OCI-LY7 (cell line): ENCODE measurements at regions not wholly inside any gene's neighbourhood (a gene's known extent, or its start where the extent isn't known, plus 50 kb on each side); places are given as distances from the start of the nearest gene placed in this dataset.

Source experiments
- BruUV-seq: library from RNA; stranded (reverse); fragments of 400-500 nt; replicated peaks from 2 replicates; lab custom pipeline; 2021; lab: Mats Ljungman, UMichigan
- CTCF ChIA-PET: fragments of 300-600 bp; sonication (Branson Sonifier 250); formaldehyde crosslinking; loops from one replicate; lab custom pipeline; 2022; ENCODE audit warnings: antibody characterized with exemption; ENCODE audit not compliant: unreplicated experiment; lab: Charles Lee
- POLR2A ChIA-PET: fragments of 300-600 bp; sonication (Branson Sonifier 250); formaldehyde crosslinking; loops from one replicate; lab custom pipeline; 2022; ENCODE audit warnings: antibody characterized with exemption; lab: Charles Lee
- DNase-seq: peaks from one replicate; pipeline ENCODE4 v3.0.0-alpha.2; 2015; ENCODE audit warnings: low spot score
- H2AFZ ChIP-seq: fragments of 200-600 bp; sonication (generic), shearing (Covaris generic); 2 replicates; pipeline ENCODE4 v1.6.1; 2014; ENCODE audit warnings: mild to moderate bottlenecking, antibody characterized with exemption, low read length, moderate library complexity
- H3K27ac ChIP-seq: fragments of 200-600 bp; sonication (generic); 2 replicates; pipeline ENCODE4 v1.5.1; 2014; ENCODE audit warnings: mixed run types, low read depth, mild to moderate bottlenecking, moderate library complexity, low read length, inconsistent platforms; ENCODE audit not compliant: poor library complexity, severe bottlenecking
- H3K36me3 ChIP-seq: fragments of 200-600 bp; sonication (generic); 2 replicates; pipeline ENCODE4 v1.6.1; 2014; ENCODE audit warnings: mild to moderate bottlenecking, antibody characterized with exemption, low read length, moderate library complexity, mixed read lengths; ENCODE audit not compliant: insufficient read depth
- H3K4me1 ChIP-seq: fragments of 200-600 bp; sonication (generic); 2 replicates; pipeline ENCODE4 v1.5.1; 2014; ENCODE audit warnings: mild to moderate bottlenecking, low read length; ENCODE audit not compliant: insufficient read depth, poor library complexity, severe bottlenecking
- H3K4me2 ChIP-seq: fragments of 200-600 bp; sonication (generic); 2 replicates; pipeline ENCODE4 v1.6.1; 2014; ENCODE audit warnings: mild to moderate bottlenecking, low read length
- H3K4me3 ChIP-seq: fragments of 200-600 bp; sonication (generic); 2 replicates; pipeline ENCODE4 v1.5.1; 2014; ENCODE audit warnings: mild to moderate bottlenecking, low read depth, low read length; ENCODE audit not compliant: poor library complexity, severe bottlenecking
- H3K79me2 ChIP-seq: fragments of 200-600 bp; sonication (generic); 2 replicates; pipeline ENCODE4 v1.6.1; 2016; ENCODE audit warnings: low read depth, mild to moderate bottlenecking, low read length, moderate library complexity, mixed read lengths; ENCODE audit not compliant: insufficient read depth
- H3K9me2 ChIP-seq: fragments of 200-600 bp; sonication (generic); 2 replicates; pipeline ENCODE4 v1.6.1; 2016; ENCODE audit warnings: mild to moderate bottlenecking, low read length, mixed read lengths; ENCODE audit not compliant: insufficient read depth
- H3K9me3 ChIP-seq: fragments of 200-600 bp; sonication (generic); 2 replicates; pipeline ENCODE4 v1.6.1; 2014; ENCODE audit warnings: mild to moderate bottlenecking, mixed run types, low read length, mixed read lengths
- H4K20me1 ChIP-seq: fragments of 200-600 bp; sonication (generic); 2 replicates; pipeline ENCODE4 v1.6.1; 2014; ENCODE audit warnings: mild to moderate bottlenecking, antibody characterized with exemption, low read length, moderate library complexity, mixed read lengths; ENCODE audit not compliant: insufficient read depth
- EZH2phosphoT487 ChIP-seq: fragments of 200-600 bp; sonication (generic); IDR thresholded peaks from 2 replicates; pipeline ENCODE4 v1.6.1; 2018; ENCODE audit warnings: low read depth, borderline replicate concordance, mild to moderate bottlenecking, mixed run types, antibody characterized with exemption, low read length, moderate library complexity, mixed read lengths
- intact Hi-C: fragments of 100-400 bp; cut with micrococcal nuclease; formaldehyde crosslinking; loops from one replicate; pipeline ENCODE4 v1.10.0; 2022; ENCODE audit not compliant: unreplicated experiment
- TF ChIP-seq, protein P1 (sequence below): fragments of 200-600 bp; sonication (generic); conservative IDR thresholded peaks from 2 replicates; pipeline ENCODE4 v1.5.1; 2014; ENCODE audit warnings: mild to moderate bottlenecking, antibody characterized with exemption, low read length, moderate library complexity, mixed read lengths

DNA sequence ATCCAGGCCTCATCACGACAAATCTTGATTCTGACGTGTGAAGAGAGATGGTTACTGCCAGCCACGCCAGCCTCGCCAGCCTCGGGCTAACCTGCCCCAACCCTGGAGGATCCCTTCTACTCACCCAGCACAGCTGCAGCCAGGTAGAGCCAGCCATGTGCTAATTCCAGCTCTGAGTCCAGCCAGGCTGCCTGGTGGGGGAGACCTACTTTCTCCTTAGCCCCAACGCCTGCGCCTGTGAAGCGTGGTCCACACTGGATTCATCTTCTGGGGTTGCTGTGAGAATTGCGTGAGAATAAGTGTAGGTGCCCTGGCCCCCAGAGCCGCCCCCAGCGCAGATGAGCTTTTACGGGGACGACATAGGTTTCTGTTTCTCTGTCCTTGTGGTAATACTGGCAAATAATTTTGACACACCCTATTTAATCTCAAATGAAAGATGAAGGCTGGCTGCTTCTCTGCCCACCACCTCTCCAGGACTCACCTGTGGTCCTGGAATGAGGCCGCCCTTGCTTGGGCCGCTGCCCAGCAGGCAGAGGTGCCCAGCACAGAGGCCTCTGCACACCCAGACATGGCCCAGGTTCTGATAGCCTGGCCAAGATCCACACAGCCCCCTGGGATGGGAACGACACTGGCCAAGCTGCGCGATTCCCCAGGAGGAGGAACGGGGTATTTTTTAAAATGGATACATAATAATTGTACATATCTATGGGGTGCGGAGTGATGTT is 528.4 kb downstream of the TBC1D22A start:
- no TSS peak for BruUV-seq
- POLR2A ChIA-PET = no interaction called here

DNA sequence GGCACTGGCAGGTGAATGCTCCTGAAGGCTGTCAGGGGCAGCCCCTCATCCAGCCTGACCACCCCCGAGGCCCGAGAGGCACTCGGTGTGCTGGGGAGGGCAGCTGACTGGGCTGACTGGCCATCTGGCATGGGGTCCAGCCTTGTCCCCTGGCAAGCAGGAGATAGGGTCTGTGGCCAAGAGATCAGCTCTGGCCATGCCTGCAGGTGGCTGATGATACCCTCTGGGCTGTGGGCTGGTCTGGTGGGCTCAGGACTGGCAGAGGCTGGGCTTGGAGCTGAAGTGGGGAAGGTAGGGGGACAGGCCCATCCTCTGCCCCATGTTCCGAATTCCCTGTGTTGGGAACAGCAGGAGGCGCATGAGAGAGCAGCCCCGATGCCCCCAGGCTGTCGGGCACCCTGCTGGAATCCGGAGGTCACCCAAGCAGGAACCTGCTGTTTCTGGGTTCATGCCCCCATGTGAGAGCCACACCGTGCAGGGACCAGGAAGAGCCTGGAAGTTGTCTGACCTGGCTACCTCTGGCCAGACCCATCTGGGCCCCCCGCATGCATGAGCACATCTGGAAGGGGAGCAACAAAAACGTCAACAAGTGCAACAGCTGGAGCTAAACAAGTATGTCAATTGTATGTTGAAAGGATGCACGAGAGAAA is 527.0 kb downstream of the TBC1D22A start:
- H3K27ac ChIP-seq = no peak overlapping the region
- H3K4me2 ChIP-seq = no peak overlapping the region
- no peaks in the 10 kb centered on the region for H3K9me2 ChIP-seq
- no peaks in the 10 kb centered on the region for H3K9me3 ChIP-seq
- DNase-seq = no peak
- ChIA-PET CTCF (no interaction called here), POLR2A (interaction anchor here (0.7 kb wide), 1 partner anchor 246 kb away, joined by 3 read pairs; no protein-coding TSS in a partner anchor)
- no peaks in the 10 kb centered on the region for H3K79me2 ChIP-seq
- H3K4me3 ChIP-seq = no peak overlapping the region
- no peak for TF ChIP-seq EZH2phosphoT487
- TF ChIP-seq, protein P1, sequence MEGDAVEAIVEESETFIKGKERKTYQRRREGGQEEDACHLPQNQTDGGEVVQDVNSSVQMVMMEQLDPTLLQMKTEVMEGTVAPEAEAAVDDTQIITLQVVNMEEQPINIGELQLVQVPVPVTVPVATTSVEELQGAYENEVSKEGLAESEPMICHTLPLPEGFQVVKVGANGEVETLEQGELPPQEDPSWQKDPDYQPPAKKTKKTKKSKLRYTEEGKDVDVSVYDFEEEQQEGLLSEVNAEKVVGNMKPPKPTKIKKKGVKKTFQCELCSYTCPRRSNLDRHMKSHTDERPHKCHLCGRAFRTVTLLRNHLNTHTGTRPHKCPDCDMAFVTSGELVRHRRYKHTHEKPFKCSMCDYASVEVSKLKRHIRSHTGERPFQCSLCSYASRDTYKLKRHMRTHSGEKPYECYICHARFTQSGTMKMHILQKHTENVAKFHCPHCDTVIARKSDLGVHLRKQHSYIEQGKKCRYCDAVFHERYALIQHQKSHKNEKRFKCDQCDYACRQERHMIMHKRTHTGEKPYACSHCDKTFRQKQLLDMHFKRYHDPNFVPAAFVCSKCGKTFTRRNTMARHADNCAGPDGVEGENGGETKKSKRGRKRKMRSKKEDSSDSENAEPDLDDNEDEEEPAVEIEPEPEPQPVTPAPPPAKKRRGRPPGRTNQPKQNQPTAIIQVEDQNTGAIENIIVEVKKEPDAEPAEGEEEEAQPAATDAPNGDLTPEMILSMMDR = no peak
- BruUV-seq = no TSS peak
- H3K4me1 ChIP-seq = no peaks in the 10 kb centered on the region
- no peaks in the 10 kb centered on the region for H3K36me3 ChIP-seq
- H2AFZ ChIP-seq = no peak overlapping the region
- intact Hi-C loops = no loop called here
- no peaks in the 10 kb centered on the region for H4K20me1 ChIP-seq

More for the DNA sequence above, 528.4 kb downstream of the TBC1D22A start:
- intact Hi-C loops = no loop called here
- CTCF ChIA-PET = no interaction called here
- no peak overlapping the region for H3K4me2 ChIP-seq
- no peak overlapping the region for H3K27ac ChIP-seq
- no peak overlapping the region for H2AFZ ChIP-seq
- H3K9me3 ChIP-seq = no peaks in the 10 kb centered on the region
- no peaks in the 10 kb centered on the region for H3K4me1 ChIP-seq
- TF ChIP-seq, protein P1 = no peak
- no peak for TF ChIP-seq EZH2phosphoT487
- H4K20me1 ChIP-seq = no peaks in the 10 kb centered on the region
- no peak for DNase-seq
- H3K9me2 ChIP-seq = no peaks in the 10 kb centered on the region
- no peaks in the 10 kb centered on the region for H3K79me2 ChIP-seq
- no peak overlapping the region for H3K4me3 ChIP-seq
- H3K36me3 ChIP-seq = no peaks in the 10 kb centered on the region

DNA sequence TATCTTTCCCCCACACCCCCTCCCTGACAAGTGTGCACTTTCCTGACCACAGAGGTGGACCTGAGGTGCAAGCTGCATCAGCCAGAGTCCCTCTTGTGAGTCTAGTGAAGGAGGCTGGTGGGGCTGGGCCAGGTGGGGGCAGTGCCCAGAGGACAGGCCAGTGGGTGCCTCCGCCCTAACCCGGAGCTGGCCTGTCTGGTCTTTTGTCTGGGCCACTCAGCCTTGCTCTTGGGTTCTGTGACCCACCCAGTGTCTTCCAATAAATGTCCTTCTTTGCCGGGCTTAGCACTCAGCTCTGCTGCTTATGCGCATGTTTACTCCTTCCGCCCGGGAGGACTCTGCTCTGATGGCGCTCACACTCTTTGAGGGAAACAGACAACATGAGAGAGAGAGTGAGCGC is 526.2 kb downstream of the TBC1D22A start:
- H2AFZ ChIP-seq = no peak overlapping the region
- no peaks in the 10 kb centered on the region for H3K36me3 ChIP-seq
- BruUV-seq = no TSS peak
- H4K20me1 ChIP-seq = no peaks in the 10 kb centered on the region
- DNase-seq = no peak
- no peaks in the 10 kb centered on the region for H3K9me2 ChIP-seq
- no peaks in the 10 kb centered on the region for H3K4me1 ChIP-seq
- no peak overlapping the region for H3K4me3 ChIP-seq
- CTCF ChIA-PET = no interaction called here
- intact Hi-C loops = no loop called here
- POLR2A ChIA-PET = no interaction called here
- no peaks in the 10 kb centered on the region for H3K9me3 ChIP-seq
- H3K27ac ChIP-seq = no peak overlapping the region
- TF ChIP-seq, protein P1 = no peak
- TF ChIP-seq EZH2phosphoT487 = no peak
- no peaks in the 10 kb centered on the region for H3K79me2 ChIP-seq
- H3K4me2 ChIP-seq = no peak overlapping the region
